ENCODE measurements at regions not wholly inside any gene's neighbourhood (a gene's known extent, or its start where the extent isn't known, plus 50 kb on each side); places are given as distances from the start of the nearest gene placed in this dataset.

DNA sequence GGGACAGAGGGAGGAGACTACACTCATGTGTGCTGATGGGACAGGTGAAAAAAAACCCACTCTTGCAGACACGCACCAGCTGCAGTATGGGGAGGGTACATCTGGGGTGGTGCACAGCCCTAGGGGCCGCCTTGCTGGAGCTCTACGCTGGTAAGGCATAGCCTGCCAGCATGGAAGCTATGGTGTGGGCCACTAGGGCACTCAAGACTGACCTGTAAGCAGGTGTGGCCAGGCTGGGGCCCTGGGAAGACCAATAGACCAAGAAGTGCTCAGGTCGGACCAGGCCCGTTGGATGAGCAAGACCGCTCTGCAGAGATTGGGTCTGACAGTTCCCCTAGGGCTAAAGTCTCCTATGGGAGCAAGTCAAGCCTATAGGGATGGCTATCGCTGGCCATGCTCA is 314.8 kb downstream of the FAM47A start:
- Histone ChIP-seq H4K20me1 (ENCODE audit: insufficient read depth) (no peaks in the 10 kb centered on the region), H3K27ac (ENCODE audit: low read length) (no peak overlapping the region), H3K36me3 (ENCODE audit: insufficient read depth, low read length) (no peaks in the 10 kb centered on the region), H3K9me3 (ENCODE audit: low read length) (no peaks in the 10 kb centered on the region), H3K27me3 (ENCODE audit: insufficient read depth, low read depth, low read length) (no peaks in the 10 kb centered on the region), H3K4me2 (ENCODE audit: low read length) (no peak overlapping the region), H2AFZ (ENCODE audit: low read depth, low read length) (no peak overlapping the region), H3F3A (ENCODE audit: insufficient read depth, low read length, poor library complexity, severe bottlenecking) (no peaks in the 10 kb centered on the region), H3K79me2 (replicated peaks; ENCODE audit: insufficient read depth, low read length) (no peaks in the 10 kb centered on the region), H3K4me3 (ENCODE audit: low read length) (no peak overlapping the region), H3K9ac (ENCODE audit: low read length) (no peak overlapping the region), H3K9me2 (ENCODE audit: insufficient read depth, low read length) (no peaks in the 10 kb centered on the region)
- TF ChIP-seq TAF1 (IDR thresholded peaks at IDR 0.05; ENCODE audit: low read depth) (no peak), RAD21 (conservative IDR thresholded peaks at IDR 0.05) (no peak), EZH2 (IDR thresholded peaks at IDR 0.05; ENCODE audit: borderline replicate concordance, insufficient read depth, low read length, poor library complexity, severe bottlenecking) (no peak), POLR2AphosphoS5 (IDR thresholded peaks at IDR 0.05) (no peak), EP300 (conservative IDR thresholded peaks at IDR 0.05; ENCODE audit: poor library complexity, severe bottlenecking) (no peak), SMC3 (conservative IDR thresholded peaks at IDR 0.05; ENCODE audit: poor library complexity) (no peak), MXI1 (conservative IDR thresholded peaks at IDR 0.05; ENCODE audit: poor library complexity, severe bottlenecking) (no peak)
- TF ChIP-seq, protein P1, sequence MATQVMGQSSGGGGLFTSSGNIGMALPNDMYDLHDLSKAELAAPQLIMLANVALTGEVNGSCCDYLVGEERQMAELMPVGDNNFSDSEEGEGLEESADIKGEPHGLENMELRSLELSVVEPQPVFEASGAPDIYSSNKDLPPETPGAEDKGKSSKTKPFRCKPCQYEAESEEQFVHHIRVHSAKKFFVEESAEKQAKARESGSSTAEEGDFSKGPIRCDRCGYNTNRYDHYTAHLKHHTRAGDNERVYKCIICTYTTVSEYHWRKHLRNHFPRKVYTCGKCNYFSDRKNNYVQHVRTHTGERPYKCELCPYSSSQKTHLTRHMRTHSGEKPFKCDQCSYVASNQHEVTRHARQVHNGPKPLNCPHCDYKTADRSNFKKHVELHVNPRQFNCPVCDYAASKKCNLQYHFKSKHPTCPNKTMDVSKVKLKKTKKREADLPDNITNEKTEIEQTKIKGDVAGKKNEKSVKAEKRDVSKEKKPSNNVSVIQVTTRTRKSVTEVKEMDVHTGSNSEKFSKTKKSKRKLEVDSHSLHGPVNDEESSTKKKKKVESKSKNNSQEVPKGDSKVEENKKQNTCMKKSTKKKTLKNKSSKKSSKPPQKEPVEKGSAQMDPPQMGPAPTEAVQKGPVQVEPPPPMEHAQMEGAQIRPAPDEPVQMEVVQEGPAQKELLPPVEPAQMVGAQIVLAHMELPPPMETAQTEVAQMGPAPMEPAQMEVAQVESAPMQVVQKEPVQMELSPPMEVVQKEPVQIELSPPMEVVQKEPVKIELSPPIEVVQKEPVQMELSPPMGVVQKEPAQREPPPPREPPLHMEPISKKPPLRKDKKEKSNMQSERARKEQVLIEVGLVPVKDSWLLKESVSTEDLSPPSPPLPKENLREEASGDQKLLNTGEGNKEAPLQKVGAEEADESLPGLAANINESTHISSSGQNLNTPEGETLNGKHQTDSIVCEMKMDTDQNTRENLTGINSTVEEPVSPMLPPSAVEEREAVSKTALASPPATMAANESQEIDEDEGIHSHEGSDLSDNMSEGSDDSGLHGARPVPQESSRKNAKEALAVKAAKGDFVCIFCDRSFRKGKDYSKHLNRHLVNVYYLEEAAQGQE (IDR thresholded peaks at IDR 0.05; ENCODE audit: borderline replicate concordance) = no peak
- TF ChIP-seq, protein P2, sequence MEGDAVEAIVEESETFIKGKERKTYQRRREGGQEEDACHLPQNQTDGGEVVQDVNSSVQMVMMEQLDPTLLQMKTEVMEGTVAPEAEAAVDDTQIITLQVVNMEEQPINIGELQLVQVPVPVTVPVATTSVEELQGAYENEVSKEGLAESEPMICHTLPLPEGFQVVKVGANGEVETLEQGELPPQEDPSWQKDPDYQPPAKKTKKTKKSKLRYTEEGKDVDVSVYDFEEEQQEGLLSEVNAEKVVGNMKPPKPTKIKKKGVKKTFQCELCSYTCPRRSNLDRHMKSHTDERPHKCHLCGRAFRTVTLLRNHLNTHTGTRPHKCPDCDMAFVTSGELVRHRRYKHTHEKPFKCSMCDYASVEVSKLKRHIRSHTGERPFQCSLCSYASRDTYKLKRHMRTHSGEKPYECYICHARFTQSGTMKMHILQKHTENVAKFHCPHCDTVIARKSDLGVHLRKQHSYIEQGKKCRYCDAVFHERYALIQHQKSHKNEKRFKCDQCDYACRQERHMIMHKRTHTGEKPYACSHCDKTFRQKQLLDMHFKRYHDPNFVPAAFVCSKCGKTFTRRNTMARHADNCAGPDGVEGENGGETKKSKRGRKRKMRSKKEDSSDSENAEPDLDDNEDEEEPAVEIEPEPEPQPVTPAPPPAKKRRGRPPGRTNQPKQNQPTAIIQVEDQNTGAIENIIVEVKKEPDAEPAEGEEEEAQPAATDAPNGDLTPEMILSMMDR (IDR thresholded peaks at IDR 0.05; ENCODE audit: poor library complexity, severe bottlenecking) = no peak

DNA sequence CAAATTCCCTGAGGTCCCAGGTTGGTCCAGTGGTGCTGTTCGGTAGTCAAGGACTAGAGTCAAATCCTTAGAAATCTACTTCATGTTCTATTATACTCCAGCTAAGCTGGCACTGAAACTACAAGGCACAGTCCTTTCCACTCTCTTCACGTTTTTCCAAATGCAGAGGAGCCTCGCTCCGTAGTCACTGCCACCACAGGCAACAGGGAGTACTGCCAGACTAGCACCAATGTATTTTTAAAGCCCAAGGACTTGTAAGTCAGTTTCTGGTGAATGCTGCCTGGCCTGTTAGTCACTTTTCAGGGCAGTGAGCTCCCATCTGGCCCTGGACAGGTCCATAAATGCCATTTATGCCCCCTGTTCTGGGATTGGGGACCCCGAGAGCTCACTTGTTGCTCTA is 323.5 kb downstream of the FAM47A start:
- no peaks in the 10 kb centered on the region for H3K27me3 ChIP-seq (ENCODE audit: insufficient read depth, low read depth, low read length)
- H3K27ac ChIP-seq (ENCODE audit: low read length) = no peak overlapping the region
- H2AFZ ChIP-seq (ENCODE audit: low read depth, low read length) = no peak overlapping the region
- no peaks in the 10 kb centered on the region for H3F3A ChIP-seq (ENCODE audit: insufficient read depth, low read length, poor library complexity, severe bottlenecking)
- no peak for TF ChIP-seq RAD21 (conservative IDR thresholded peaks at IDR 0.05)
- TF ChIP-seq, protein P1 (IDR thresholded peaks at IDR 0.05; ENCODE audit: borderline replicate concordance) = no peak
- TF ChIP-seq EP300 (conservative IDR thresholded peaks at IDR 0.05; ENCODE audit: poor library complexity, severe bottlenecking) = no peak
- no peak for TF ChIP-seq TAF1 (IDR thresholded peaks at IDR 0.05; ENCODE audit: low read depth)
- TF ChIP-seq, protein P2 (IDR thresholded peaks at IDR 0.05; ENCODE audit: poor library complexity, severe bottlenecking) = no peak
- H4K20me1 ChIP-seq (ENCODE audit: insufficient read depth) = no peaks in the 10 kb centered on the region
- H3K9me3 ChIP-seq (ENCODE audit: low read length) = no peaks in the 10 kb centered on the region
- no peaks in the 10 kb centered on the region for H3K36me3 ChIP-seq (ENCODE audit: insufficient read depth, low read length)
- H3K9me2 ChIP-seq (ENCODE audit: insufficient read depth, low read length) = no peaks in the 10 kb centered on the region
- H3K4me2 ChIP-seq (ENCODE audit: low read length) = no peak overlapping the region
- no peak overlapping the region for H3K4me3 ChIP-seq (ENCODE audit: low read length)
- H3K9ac ChIP-seq (ENCODE audit: low read length) = no peak overlapping the region
- H3K79me2 ChIP-seq (replicated peaks; ENCODE audit: insufficient read depth, low read length) = no peaks in the 10 kb centered on the region
